Naive thymus-derived CD8-positive, alpha-beta T cell (primary cell): ENCODE measurements at regions not wholly inside any gene's neighbourhood (a gene's known extent, or its start where the extent isn't known, plus 50 kb on each side); places are given as distances from the start of the nearest gene placed in this dataset.

Source experiments
- ATAC-seq, 2 donors: fragments of 150-1000 bp; cut with Tn5 transposase in 1 of 2; sonication (Bioruptor Pico), chemical (Tn5 transposase) in 1 of 2; 1 replicate in 1 of 2; 2 replicates in 1 of 2; pipeline ENCODE4 v1.10.0; 2021; ENCODE audit warnings: mild to moderate bottlenecking in 2 of 2, moderate library complexity in 2 of 2
- POLR2A ChIA-PET: fragments of 350-600 bp; sonication (Branson Sonifier 250); formaldehyde crosslinking; loops from one replicate; lab custom pipeline; 2021; ENCODE audit warnings: antibody characterized with exemption; lab: Charles Lee
- DNase-seq, 10 donors: peaks; one replicate each; pipeline versions ENCODE4 v3.0.0 to v3.0.0-alpha.2; 2020 to 2022
- H3K27ac Mint-ChIP-seq, 10 donors: one replicate each; pipeline ENCODE4 v1.8.0; 2020 to 2022; ENCODE audit warnings: mild to moderate bottlenecking in 10 of 10, mixed read lengths in 10 of 10, moderate library complexity in 4 of 10, inconsistent platforms in 1 of 10
- H3K27me3 Mint-ChIP-seq, 5 donors: one replicate each; pipeline ENCODE4 v1.8.0; 2021 to 2022; ENCODE audit warnings: mixed read lengths in 5 of 5
- H3K36me3 Mint-ChIP-seq, 3 donors: one replicate each; pipeline ENCODE4 v1.8.0; 2020 to 2022; ENCODE audit warnings: mixed read lengths in 3 of 3, mild to moderate bottlenecking in 2 of 3, inconsistent platforms in 1 of 3
- H3K4me1 Mint-ChIP-seq, 4 donors: one replicate each; pipeline ENCODE4 v1.8.0; 2021 to 2022; ENCODE audit warnings: mixed read lengths in 4 of 4
- H3K4me3 Mint-ChIP-seq, 10 donors: one replicate each; pipeline ENCODE4 v1.8.0; 2020 to 2022; ENCODE audit warnings: mild to moderate bottlenecking in 10 of 10, mixed read lengths in 10 of 10, moderate library complexity in 6 of 10, inconsistent platforms in 1 of 10
- H3K9me3 Mint-ChIP-seq, 9 donors: one replicate each; pipeline ENCODE4 v1.8.0; 2020 to 2022; ENCODE audit warnings: mixed read lengths in 9 of 9, mild to moderate bottlenecking in 3 of 9, inconsistent platforms in 1 of 9, moderate library complexity in 1 of 9

- H3K4me3 Mint-ChIP-seq: no peak overlapping the region
- H3K4me1 Mint-ChIP-seq: no peaks in the 10 kb centered on the region
- POLR2A ChIA-PET: no interaction called here
- H3K27ac Mint-ChIP-seq: no peak overlapping the region
- no peak for DNase-seq
- peaks cover 0 to 5% (median 0%) of the 10 kb centered on the region in 5 donors for H3K27me3 Mint-ChIP-seq
- H3K9me3 Mint-ChIP-seq: no peaks in the 10 kb centered on the region
- no peak for ATAC-seq
- H3K36me3 Mint-ChIP-seq: no peaks in the 10 kb centered on the region
These were observed 335.3 kb upstream of the DUSP10 start for GRCh38 chr1:222077206-222077605.

DNA sequence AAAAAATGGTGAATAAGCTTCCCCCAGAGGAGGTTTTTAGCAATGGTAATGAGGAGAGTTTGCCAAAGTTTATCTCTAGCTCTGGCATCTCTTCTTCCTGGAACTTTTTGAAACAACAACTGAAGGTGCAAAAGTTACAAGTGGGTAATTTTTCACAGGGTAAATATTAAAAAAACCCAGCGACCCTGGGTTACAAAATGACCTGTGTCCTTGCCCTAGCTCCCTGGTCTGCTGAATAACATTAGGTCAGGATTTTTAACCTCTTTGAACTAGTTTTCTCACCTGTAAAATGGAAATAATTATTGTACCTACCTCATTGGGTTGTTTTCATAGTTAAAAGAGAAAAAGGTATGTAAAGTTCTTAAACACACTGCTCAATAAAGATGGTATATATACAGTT lies 332.4 kb upstream of the DUSP10 start:
- no peaks in the 10 kb centered on the region for H3K9me3 Mint-ChIP-seq
- no peak for ATAC-seq
- no peaks in the 10 kb centered on the region for H3K4me1 Mint-ChIP-seq
- no peak overlapping the region for H3K27ac Mint-ChIP-seq
- H3K27me3 Mint-ChIP-seq: peaks cover 0 to 2% (median 0%) of the 10 kb centered on the region in 5 donors
- no peak for DNase-seq
- POLR2A ChIA-PET: no interaction called here
- no peaks in the 10 kb centered on the region for H3K36me3 Mint-ChIP-seq
- no peak overlapping the region for H3K4me3 Mint-ChIP-seq

DNA sequence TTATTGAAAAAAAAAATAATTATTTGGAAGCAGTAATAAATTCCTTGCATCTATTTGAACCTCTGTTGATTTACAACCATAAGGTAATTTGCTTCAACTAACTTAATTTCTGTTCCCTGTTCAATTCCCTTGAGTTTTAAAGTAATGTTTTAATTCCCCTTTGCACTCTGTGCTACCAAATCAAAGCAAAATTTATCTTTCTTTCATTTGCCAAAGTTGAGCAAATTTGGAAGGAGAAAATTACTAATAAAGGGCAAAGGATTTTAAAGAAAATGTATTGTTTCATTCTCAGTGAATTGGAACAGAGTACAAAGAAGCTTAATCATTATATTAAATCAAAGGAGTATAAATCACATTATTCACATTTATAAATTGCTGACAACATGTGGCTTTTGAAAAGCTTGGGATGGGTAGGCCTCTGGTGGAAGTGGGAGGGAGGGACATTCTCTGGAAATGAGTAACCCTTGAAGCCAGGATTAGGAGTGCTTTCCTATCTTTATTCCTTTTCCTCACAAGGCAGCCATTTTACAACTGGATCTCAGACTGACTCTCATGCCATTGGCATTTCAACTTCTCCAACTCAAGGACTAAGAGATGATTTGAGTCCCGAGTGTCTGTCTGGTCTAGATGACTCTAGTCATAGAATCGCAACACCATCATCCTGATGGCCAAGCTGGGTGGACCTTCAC lies 331.6 kb upstream of the DUSP10 start:
- Mint-ChIP-seq H3K4me1 (no peaks in the 10 kb centered on the region), H3K4me3 (no peak overlapping the region), H3K27me3 (peaks cover 0 to 2% (median 0%) of the 10 kb centered on the region in 5 donors), H3K36me3 (no peaks in the 10 kb centered on the region), H3K27ac (no peak overlapping the region), H3K9me3 (no peaks in the 10 kb centered on the region)
- no peak for DNase-seq
- POLR2A ChIA-PET: no interaction called here
- no peak for ATAC-seq

DNA sequence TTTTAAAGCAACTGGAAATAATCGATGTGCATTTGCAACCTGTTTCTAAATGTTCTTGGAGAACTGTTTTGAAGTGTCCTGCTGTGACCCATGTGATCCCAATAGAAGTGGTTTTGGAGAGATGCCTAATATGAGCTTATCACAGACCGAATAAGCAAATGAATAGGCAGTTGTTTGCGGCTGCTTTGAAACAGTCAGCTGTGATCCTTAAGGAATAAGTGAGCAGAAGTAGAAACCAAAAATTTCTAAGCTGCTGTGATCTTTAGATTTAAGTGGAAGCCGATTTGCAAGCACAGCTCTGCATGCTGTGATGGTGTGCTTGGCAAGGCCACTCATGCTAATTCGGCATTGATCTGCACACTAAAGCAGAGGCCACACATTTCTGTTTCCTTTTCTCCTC lies 329.5 kb upstream of the DUSP10 start:
- Mint-ChIP-seq H3K9me3 (peaks cover 0 to 4% (median 0%) of the 10 kb centered on the region in 9 donors), H3K4me1 (no peaks in the 10 kb centered on the region), H3K4me3 (no peak overlapping the region), H3K27ac (no peak overlapping the region), H3K36me3 (no peaks in the 10 kb centered on the region), H3K27me3 (peaks cover 0 to 4% (median 0%) of the 10 kb centered on the region in 5 donors)
- ATAC-seq (no peak), DNase-seq (no peak)
- POLR2A ChIA-PET: no interaction called here

GRCh38 chr1:222068937-222069336 lies 327.0 kb upstream of the DUSP10 start:
- POLR2A ChIA-PET: no interaction called here
- Mint-ChIP-seq H3K27ac (no peak overlapping the region), H3K27me3 (peaks cover 0 to 2% (median 0%) of the 10 kb centered on the region in 5 donors), H3K4me1 (no peaks in the 10 kb centered on the region), H3K36me3 (peaks cover 0 to 9% (median 6%) of the 10 kb centered on the region in 3 donors), H3K9me3 (peaks cover 3 to 25% (median 13%) of the 10 kb centered on the region in 9 donors), H3K4me3 (no peak overlapping the region)
- no peak for ATAC-seq
- no peak for DNase-seq

GRCh38 chr1:222068101-222068500 lies 326.2 kb upstream of the DUSP10 start:
- no peak overlapping the region for H3K4me3 Mint-ChIP-seq
- peaks cover 0 to 10% (median 8%) of the 10 kb centered on the region in 3 donors for H3K36me3 Mint-ChIP-seq
- peaks cover 0 to 2% (median 0%) of the 10 kb centered on the region in 5 donors for H3K27me3 Mint-ChIP-seq
- no peak for DNase-seq
- POLR2A ChIA-PET: no interaction called here
- peaks cover 0 to 1% (median 0%) of the 10 kb centered on the region in 4 donors for H3K4me1 Mint-ChIP-seq
- no peak overlapping the region for H3K27ac Mint-ChIP-seq
- peaks cover 6 to 26% (median 14%) of the 10 kb centered on the region in 9 donors for H3K9me3 Mint-ChIP-seq
- ATAC-seq: no peak

GRCh38 chr1:222066539-222066938 lies 324.6 kb upstream of the DUSP10 start:
- ATAC-seq: no peak
- POLR2A ChIA-PET: no interaction called here
- H3K9me3 Mint-ChIP-seq: peaks cover 6 to 26% (median 14%) of the 10 kb centered on the region in 9 donors
- DNase-seq: no peak
- H3K27ac Mint-ChIP-seq: no peak overlapping the region
- H3K27me3 Mint-ChIP-seq: peaks cover 0 to 2% (median 0%) of the 10 kb centered on the region in 5 donors
- H3K4me3 Mint-ChIP-seq: no peak overlapping the region
- H3K36me3 Mint-ChIP-seq: peaks cover 0 to 10% (median 8%) of the 10 kb centered on the region in 3 donors
- H3K4me1 Mint-ChIP-seq: peaks cover 0 to 2% (median 0%) of the 10 kb centered on the region in 4 donors

GRCh38 chr1:222065234-222065633 lies 323.3 kb upstream of the DUSP10 start:
- Mint-ChIP-seq H3K4me3 (no peak overlapping the region), H3K27me3 (peaks cover 0 to 2% (median 0%) of the 10 kb centered on the region in 5 donors), H3K27ac (no peak overlapping the region), H3K4me1 (peaks cover 0 to 2% (median 0%) of the 10 kb centered on the region in 4 donors), H3K36me3 (peaks cover 0 to 10% (median 8%) of the 10 kb centered on the region in 3 donors), H3K9me3 (peaks cover 6 to 26% (median 14%) of the 10 kb centered on the region in 9 donors)
- POLR2A ChIA-PET: no interaction called here
- ATAC-seq (no peak), DNase-seq (no peak)

GRCh38 chr1:222064388-222065211 lies 322.7 kb upstream of the DUSP10 start:
- no peak for DNase-seq
- peaks cover 0 to 2% (median 0%) of the 10 kb centered on the region in 4 donors for H3K4me1 Mint-ChIP-seq
- H3K36me3 Mint-ChIP-seq: peaks cover 0 to 10% (median 8%) of the 10 kb centered on the region in 3 donors
- H3K9me3 Mint-ChIP-seq: peaks cover 6 to 26% (median 14%) of the 10 kb centered on the region in 9 donors
- POLR2A ChIA-PET: no interaction called here
- H3K27ac Mint-ChIP-seq: no peak overlapping the region
- peaks cover 0 to 2% (median 0%) of the 10 kb centered on the region in 5 donors for H3K27me3 Mint-ChIP-seq
- no peak overlapping the region for H3K4me3 Mint-ChIP-seq
- ATAC-seq: no peak

DNA sequence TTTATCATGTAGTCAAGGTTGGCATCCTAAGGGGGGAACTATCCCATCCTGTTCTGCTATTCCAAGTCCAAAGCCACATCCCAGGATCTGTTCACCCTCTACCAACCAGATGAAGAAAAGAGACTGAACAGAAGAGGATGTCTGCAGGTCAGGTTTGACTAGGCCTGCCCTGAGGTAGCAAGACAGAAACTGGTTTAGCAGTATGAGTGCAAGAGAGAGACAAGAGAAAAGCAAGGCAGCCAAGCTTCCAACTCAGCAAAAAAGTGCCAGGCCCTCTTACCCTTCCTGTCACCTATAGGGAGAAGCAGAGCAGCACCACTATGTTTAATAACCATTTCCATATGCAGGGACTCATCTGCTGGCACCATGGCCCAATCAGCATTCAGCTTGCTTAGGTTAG lies 320.8 kb upstream of the DUSP10 start:
- Mint-ChIP-seq H3K27ac (no peak overlapping the region), H3K27me3 (peaks cover 0 to 2% (median 0%) of the 10 kb centered on the region in 5 donors), H3K9me3 (peaks cover 6 to 26% (median 14%) of the 10 kb centered on the region in 9 donors), H3K36me3 (peaks cover 0 to 10% (median 8%) of the 10 kb centered on the region in 3 donors), H3K4me3 (no peak overlapping the region), H3K4me1 (peaks cover 0 to 2% (median 0%) of the 10 kb centered on the region in 4 donors)
- DNase-seq (no peak), ATAC-seq (no peak)
- POLR2A ChIA-PET: no interaction called here

- ATAC-seq (no peak), DNase-seq (no peak)
- Mint-ChIP-seq H3K9me3 (peaks cover 6 to 26% (median 13%) of the 10 kb centered on the region in 9 donors), H3K4me3 (no peak overlapping the region), H3K27ac (no peak overlapping the region), H3K36me3 (peaks cover 0 to 10% (median 8%) of the 10 kb centered on the region in 3 donors), H3K27me3 (no peaks in the 10 kb centered on the region), H3K4me1 (peaks cover 0 to 2% (median 0%) of the 10 kb centered on the region in 4 donors)
- POLR2A ChIA-PET: no interaction called here
These were observed 319.9 kb upstream of the DUSP10 start for GRCh38 chr1:222061711-222062359.

- Mint-ChIP-seq H3K4me1 (peaks cover 0 to 2% (median 0%) of the 10 kb centered on the region in 4 donors), H3K9me3 (peaks cover 6 to 15% (median 10%) of the 10 kb centered on the region in 9 donors), H3K36me3 (peaks cover 0 to 10% (median 8%) of the 10 kb centered on the region in 3 donors), H3K27me3 (no peaks in the 10 kb centered on the region), H3K27ac (no peak overlapping the region), H3K4me3 (no peak overlapping the region)
- ATAC-seq (no peak), DNase-seq (no peak)
- POLR2A ChIA-PET: no interaction called here
These were observed 318.5 kb upstream of the DUSP10 start for GRCh38 chr1:222060210-222060916.
